CD4-positive, alpha-beta T cell (primary cell): ENCODE measurements at regions not wholly inside any gene's neighbourhood (a gene's known extent, or its start where the extent isn't known, plus 50 kb on each side); places are given as distances from the start of the nearest gene placed in this dataset.

Source experiments
- ATAC-seq: fragments of 200-7000 bp; cut with Tn5 transposase; one replicate; pipeline ENCODE4 v1.10.0; 2022; ENCODE audit warnings: mild to moderate bottlenecking; ENCODE audit not compliant: poor library complexity
- CTCF ChIA-PET: fragments of 350-600 bp; sonication (Branson Sonifier 250); formaldehyde crosslinking; loops from one replicate; lab custom pipeline; 2021; ENCODE audit warnings: antibody characterized with exemption, inconsistent platforms; lab: Charles Lee
- POLR2A ChIA-PET: fragments of 350-600 bp; sonication (Branson Sonifier 250); formaldehyde crosslinking; loops from one replicate; lab custom pipeline; 2021; ENCODE audit warnings: antibody characterized with exemption, inconsistent platforms; lab: Charles Lee
- DNase-seq, 14 experiments: peaks; one replicate each; pipeline ENCODE4 v3.0.0-alpha.2; 2013 to 2020; ENCODE audit warnings: mixed read lengths in 2 of 14
- H3K27ac ChIP-seq, 2 donors: one replicate each; pipeline versions ENCODE4 v1.5.1 to v1.7.0; 2013; ENCODE audit warnings: low read length in 2 of 2, low read depth in 1 of 2, mild to moderate bottlenecking in 1 of 2
- H3K27me3 ChIP-seq, 2 experiments: 1 replicate in 1 of 2; 2 replicates in 1 of 2; pipeline versions ENCODE4 v1.6.1 to v1.7.0; 2013; ENCODE audit warnings: low read length in 2 of 2, control low read depth in 1 of 2, mild to moderate bottlenecking in 1 of 2, moderate library complexity in 1 of 2; ENCODE audit not compliant: insufficient read depth in 2 of 2, control insufficient read depth in 1 of 2
- H3K36me3 ChIP-seq: one replicate; pipeline ENCODE4 v1.6.1; 2013; ENCODE audit warnings: low read length, control low read depth; ENCODE audit not compliant: insufficient read depth
- H3K4me1 ChIP-seq: one replicate; pipeline ENCODE4 v1.6.1; 2013; ENCODE audit warnings: low read length, control low read depth; ENCODE audit not compliant: insufficient read depth
- H3K4me3 ChIP-seq: one replicate; pipeline ENCODE4 v1.5.1; 2013; ENCODE audit warnings: mild to moderate bottlenecking, low read length, moderate library complexity
- H3K9me3 ChIP-seq, 2 experiments: 1 replicate in 1 of 2; 2 replicates in 1 of 2; pipeline versions ENCODE4 v1.6.1 to v1.7.0; 2013; ENCODE audit warnings: low read length in 2 of 2, mild to moderate bottlenecking in 2 of 2, control low read depth in 1 of 2, moderate library complexity in 1 of 2; ENCODE audit not compliant: control insufficient read depth in 1 of 2, insufficient read depth in 1 of 2
- H3K27ac Mint-ChIP-seq: one replicate; pipeline ENCODE4 v1.8.0; 2020; ENCODE audit warnings: mixed read lengths
- H3K27me3 Mint-ChIP-seq: one replicate; pipeline ENCODE4 v1.8.0; 2021; ENCODE audit warnings: mixed read lengths
- H3K36me3 Mint-ChIP-seq: one replicate; pipeline ENCODE4 v1.8.0; 2021; ENCODE audit warnings: low read depth, mixed read lengths
- H3K4me1 Mint-ChIP-seq: one replicate; pipeline ENCODE4 v1.8.0; 2021; ENCODE audit warnings: low read depth, mixed read lengths
- H3K4me3 Mint-ChIP-seq: one replicate; pipeline ENCODE4 v1.8.0; 2020; ENCODE audit warnings: mild to moderate bottlenecking, mixed read lengths
- H3K9me3 Mint-ChIP-seq: one replicate; pipeline ENCODE4 v1.8.0; 2020; ENCODE audit warnings: mixed read lengths
- CTCF ChIP-seq: fragments of 200-600 bp; IDR thresholded peaks from one replicate; pipeline ENCODE4 v1.8.0; 2022; ENCODE audit warnings: antibody characterized with exemption, mild to moderate bottlenecking
- intact Hi-C, 2 experiments: fragments of 100-400 bp; cut with DNase I in 1 of 2; cut with micrococcal nuclease in 1 of 2; formaldehyde crosslinking; loops; one replicate each; pipeline versions ENCODE4 v1.15.1 to v1.9.0; 2023 to 2025; cut with DNase I, micrococcal nuclease

- H3K4me3 Mint-ChIP-seq = no peak overlapping the region
- DNase-seq = no peak
- no peaks in the 10 kb centered on the region for H3K4me1 ChIP-seq
- no peaks in the 10 kb centered on the region for H3K36me3 Mint-ChIP-seq
- H3K27me3 Mint-ChIP-seq = no peaks in the 10 kb centered on the region
- no peak for TF ChIP-seq CTCF
- ATAC-seq = no peak
- H3K9me3 ChIP-seq = peaks cover 0 to 6% of the 10 kb centered on the region in 2 experiments
- H3K4me1 Mint-ChIP-seq = no peaks in the 10 kb centered on the region
- H3K27ac ChIP-seq = no peak overlapping the region
- H3K9me3 Mint-ChIP-seq = peaks cover 3% of the 10 kb centered on the region
- POLR2A ChIA-PET = no interaction called here
- intact Hi-C loops = no loop called here
- CTCF ChIA-PET = no interaction called here
- H3K4me3 ChIP-seq = no peak overlapping the region
- H3K36me3 ChIP-seq = no peaks in the 10 kb centered on the region
- H3K27ac Mint-ChIP-seq = no peak overlapping the region
- H3K27me3 ChIP-seq = no peaks in the 10 kb centered on the region
These were observed 598.3 kb upstream of the HS3ST5 start for GRCh38 chr6:114941078-114941477.

GRCh38 chr6:114940181-114940580 is 597.4 kb upstream of the HS3ST5 start:
- Histone ChIP-seq H3K36me3 (no peaks in the 10 kb centered on the region), H3K4me3 (no peak overlapping the region), H3K4me1 (no peaks in the 10 kb centered on the region), H3K9me3 (no peaks in the 10 kb centered on the region), H3K27ac (no peak overlapping the region), H3K27me3 (no peaks in the 10 kb centered on the region)
- POLR2A ChIA-PET = no interaction called here
- ATAC-seq (no peak), DNase-seq (no peak)
- H3K4me3 Mint-ChIP-seq = no peak overlapping the region
- H3K9me3 Mint-ChIP-seq = peaks cover 5% of the 10 kb centered on the region
- CTCF ChIA-PET = no interaction called here
- intact Hi-C loops = no loop called here
- H3K36me3 Mint-ChIP-seq = no peaks in the 10 kb centered on the region
- TF ChIP-seq CTCF = no peak
- H3K4me1 Mint-ChIP-seq = no peaks in the 10 kb centered on the region
- no peak overlapping the region for H3K27ac Mint-ChIP-seq
- no peaks in the 10 kb centered on the region for H3K27me3 Mint-ChIP-seq

GRCh38 chr6:114939630-114940029 is 596.8 kb upstream of the HS3ST5 start:
- Mint-ChIP-seq H3K4me1 (no peaks in the 10 kb centered on the region), H3K27me3 (no peaks in the 10 kb centered on the region), H3K27ac (no peak overlapping the region), H3K4me3 (no peak overlapping the region), H3K9me3 (peaks cover 5% of the 10 kb centered on the region), H3K36me3 (no peaks in the 10 kb centered on the region)
- no peaks in the 10 kb centered on the region for H3K4me1 ChIP-seq
- no peaks in the 10 kb centered on the region for H3K27me3 ChIP-seq
- H3K36me3 ChIP-seq = no peaks in the 10 kb centered on the region
- H3K9me3 ChIP-seq = no peaks in the 10 kb centered on the region
- no peak for ATAC-seq
- H3K27ac ChIP-seq = no peak overlapping the region
- no peak for DNase-seq
- CTCF ChIA-PET = no interaction called here
- intact Hi-C loops = no loop called here
- no peak for TF ChIP-seq CTCF
- POLR2A ChIA-PET = no interaction called here
- no peak overlapping the region for H3K4me3 ChIP-seq
